WTC11 (cell line): ENCODE measurements at regions not wholly inside any gene's neighbourhood (a gene's known extent, or its start where the extent isn't known, plus 50 kb on each side); places are given as distances from the start of the nearest gene placed in this dataset.

ENCODE experiments used
- ZBTB21 ChIP-seq: sonication (generic); formaldehyde crosslinking; IDR thresholded peaks from 2 replicates; pipeline ENCODE4 v1.8.1; 2023; ENCODE audit warnings: mild to moderate bottlenecking, missing genetic modification reagents, borderline replicate concordance
- TF ChIP-seq, protein P1 (sequence below): sonication (generic); formaldehyde crosslinking; IDR thresholded peaks from 2 replicates; pipeline ENCODE4 v1.8.1; 2023; ENCODE audit warnings: mild to moderate bottlenecking, missing genetic modification reagents, moderate library complexity
- TF ChIP-seq, protein P2 (sequence below): fragments of 200-600 bp; IDR thresholded peaks from 2 replicates; pipeline ENCODE4 v1.8.0; 2022; ENCODE audit warnings: antibody characterized with exemption
- TF ChIP-seq, protein P3 (sequence below): sonication (generic); formaldehyde crosslinking; IDR thresholded peaks from 2 replicates; pipeline ENCODE4 v1.8.1; 2023; ENCODE audit warnings: mild to moderate bottlenecking, moderate library complexity, missing genetic modification reagents
- TF ChIP-seq, protein P4 (sequence below): sonication (generic); formaldehyde crosslinking; IDR thresholded peaks from 2 replicates; pipeline ENCODE4 v1.8.1; 2023; ENCODE audit warnings: mild to moderate bottlenecking, missing genetic modification reagents

DNA sequence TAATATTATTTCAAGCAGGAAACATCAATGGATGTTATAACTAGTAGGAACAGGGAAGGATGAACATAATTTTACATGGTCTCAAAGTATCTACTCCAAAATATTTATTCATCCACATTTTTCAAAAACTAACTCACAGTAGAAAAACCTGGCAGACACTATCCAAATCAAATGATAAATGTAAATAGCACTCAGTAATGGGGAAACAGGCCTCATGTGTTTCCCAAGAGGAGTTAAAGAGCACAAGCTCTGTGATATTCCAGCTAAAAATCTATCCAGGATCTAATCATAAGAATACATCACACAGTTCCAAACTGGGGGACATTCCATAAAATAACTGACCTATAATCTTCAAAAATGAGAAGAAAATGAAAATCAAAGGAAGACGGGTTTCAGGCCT lies 443.1 kb downstream of the ZNF608 start:
- TF ChIP-seq, protein P1, sequence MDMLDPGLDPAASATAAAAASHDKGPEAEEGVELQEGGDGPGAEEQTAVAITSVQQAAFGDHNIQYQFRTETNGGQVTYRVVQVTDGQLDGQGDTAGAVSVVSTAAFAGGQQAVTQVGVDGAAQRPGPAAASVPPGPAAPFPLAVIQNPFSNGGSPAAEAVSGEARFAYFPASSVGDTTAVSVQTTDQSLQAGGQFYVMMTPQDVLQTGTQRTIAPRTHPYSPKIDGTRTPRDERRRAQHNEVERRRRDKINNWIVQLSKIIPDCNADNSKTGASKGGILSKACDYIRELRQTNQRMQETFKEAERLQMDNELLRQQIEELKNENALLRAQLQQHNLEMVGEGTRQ = no peak
- TF ChIP-seq, protein P2, sequence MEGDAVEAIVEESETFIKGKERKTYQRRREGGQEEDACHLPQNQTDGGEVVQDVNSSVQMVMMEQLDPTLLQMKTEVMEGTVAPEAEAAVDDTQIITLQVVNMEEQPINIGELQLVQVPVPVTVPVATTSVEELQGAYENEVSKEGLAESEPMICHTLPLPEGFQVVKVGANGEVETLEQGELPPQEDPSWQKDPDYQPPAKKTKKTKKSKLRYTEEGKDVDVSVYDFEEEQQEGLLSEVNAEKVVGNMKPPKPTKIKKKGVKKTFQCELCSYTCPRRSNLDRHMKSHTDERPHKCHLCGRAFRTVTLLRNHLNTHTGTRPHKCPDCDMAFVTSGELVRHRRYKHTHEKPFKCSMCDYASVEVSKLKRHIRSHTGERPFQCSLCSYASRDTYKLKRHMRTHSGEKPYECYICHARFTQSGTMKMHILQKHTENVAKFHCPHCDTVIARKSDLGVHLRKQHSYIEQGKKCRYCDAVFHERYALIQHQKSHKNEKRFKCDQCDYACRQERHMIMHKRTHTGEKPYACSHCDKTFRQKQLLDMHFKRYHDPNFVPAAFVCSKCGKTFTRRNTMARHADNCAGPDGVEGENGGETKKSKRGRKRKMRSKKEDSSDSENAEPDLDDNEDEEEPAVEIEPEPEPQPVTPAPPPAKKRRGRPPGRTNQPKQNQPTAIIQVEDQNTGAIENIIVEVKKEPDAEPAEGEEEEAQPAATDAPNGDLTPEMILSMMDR = no peak
- TF ChIP-seq, protein P3, sequence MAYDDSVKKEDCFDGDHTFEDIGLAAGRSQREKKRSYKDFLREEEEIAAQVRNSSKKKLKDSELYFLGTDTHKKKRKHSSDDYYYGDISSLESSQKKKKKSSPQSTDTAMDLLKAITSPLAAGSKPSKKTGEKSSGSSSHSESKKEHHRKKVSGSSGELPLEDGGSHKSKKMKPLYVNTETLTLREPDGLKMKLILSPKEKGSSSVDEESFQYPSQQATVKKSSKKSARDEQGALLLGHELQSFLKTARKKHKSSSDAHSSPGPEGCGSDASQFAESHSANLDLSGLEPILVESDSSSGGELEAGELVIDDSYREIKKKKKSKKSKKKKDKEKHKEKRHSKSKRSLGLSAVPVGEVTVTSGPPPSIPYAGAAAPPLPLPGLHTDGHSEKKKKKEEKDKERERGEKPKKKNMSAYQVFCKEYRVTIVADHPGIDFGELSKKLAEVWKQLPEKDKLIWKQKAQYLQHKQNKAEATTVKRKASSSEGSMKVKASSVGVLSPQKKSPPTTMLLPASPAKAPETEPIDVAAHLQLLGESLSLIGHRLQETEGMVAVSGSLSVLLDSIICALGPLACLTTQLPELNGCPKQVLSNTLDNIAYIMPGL (CRISPR knock-in tag) = no peak
- no peak for TF ChIP-seq ZBTB21 (CRISPR knock-in tag)
- TF ChIP-seq, protein P4, sequence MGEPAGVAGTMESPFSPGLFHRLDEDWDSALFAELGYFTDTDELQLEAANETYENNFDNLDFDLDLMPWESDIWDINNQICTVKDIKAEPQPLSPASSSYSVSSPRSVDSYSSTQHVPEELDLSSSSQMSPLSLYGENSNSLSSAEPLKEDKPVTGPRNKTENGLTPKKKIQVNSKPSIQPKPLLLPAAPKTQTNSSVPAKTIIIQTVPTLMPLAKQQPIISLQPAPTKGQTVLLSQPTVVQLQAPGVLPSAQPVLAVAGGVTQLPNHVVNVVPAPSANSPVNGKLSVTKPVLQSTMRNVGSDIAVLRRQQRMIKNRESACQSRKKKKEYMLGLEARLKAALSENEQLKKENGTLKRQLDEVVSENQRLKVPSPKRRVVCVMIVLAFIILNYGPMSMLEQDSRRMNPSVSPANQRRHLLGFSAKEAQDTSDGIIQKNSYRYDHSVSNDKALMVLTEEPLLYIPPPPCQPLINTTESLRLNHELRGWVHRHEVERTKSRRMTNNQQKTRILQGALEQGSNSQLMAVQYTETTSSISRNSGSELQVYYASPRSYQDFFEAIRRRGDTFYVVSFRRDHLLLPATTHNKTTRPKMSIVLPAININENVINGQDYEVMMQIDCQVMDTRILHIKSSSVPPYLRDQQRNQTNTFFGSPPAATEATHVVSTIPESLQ = no peak
